ENCODE measurements at regions not wholly inside any gene's neighbourhood (a gene's known extent, or its start where the extent isn't known, plus 50 kb on each side); places are given as distances from the start of the nearest gene placed in this dataset.

DNA sequence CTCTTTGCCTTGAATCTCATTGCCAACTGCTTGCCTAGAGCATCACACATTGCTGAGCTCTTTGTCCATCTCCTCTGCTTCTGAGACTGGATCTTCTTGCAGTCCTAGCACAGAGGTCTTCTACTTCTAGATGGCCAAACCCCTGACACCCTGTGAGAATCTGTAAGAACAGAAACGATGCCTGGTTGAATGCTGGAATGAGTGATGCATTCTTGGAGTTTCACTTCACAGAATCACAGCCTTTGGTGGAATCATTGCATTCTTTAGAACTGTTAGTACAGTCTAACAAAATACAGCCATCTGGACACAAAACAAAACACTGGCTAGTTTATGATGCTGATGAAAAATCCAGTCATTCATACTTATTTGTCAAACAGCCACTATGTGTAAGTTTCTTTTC is 141.7 kb upstream of the ITGB1 start:
- TF ChIP-seq TAF1 (IDR thresholded peaks at IDR 0.05; ENCODE audit: borderline replicate concordance, insufficient read depth, low read length) (no peak), POLR2AphosphoS5 (IDR thresholded peaks at IDR 0.05; ENCODE audit: low read depth, low read length) (no peak), SIN3A (IDR thresholded peaks at IDR 0.05; ENCODE audit: borderline replicate concordance, insufficient read depth, low read length) (no peak), FOXP2 (optimal IDR thresholded peaks at IDR 0.05; ENCODE audit: borderline replicate concordance, extremely low read depth, extremely low read length, insufficient read depth) (no peak)
- TF ChIP-seq, protein P1, sequence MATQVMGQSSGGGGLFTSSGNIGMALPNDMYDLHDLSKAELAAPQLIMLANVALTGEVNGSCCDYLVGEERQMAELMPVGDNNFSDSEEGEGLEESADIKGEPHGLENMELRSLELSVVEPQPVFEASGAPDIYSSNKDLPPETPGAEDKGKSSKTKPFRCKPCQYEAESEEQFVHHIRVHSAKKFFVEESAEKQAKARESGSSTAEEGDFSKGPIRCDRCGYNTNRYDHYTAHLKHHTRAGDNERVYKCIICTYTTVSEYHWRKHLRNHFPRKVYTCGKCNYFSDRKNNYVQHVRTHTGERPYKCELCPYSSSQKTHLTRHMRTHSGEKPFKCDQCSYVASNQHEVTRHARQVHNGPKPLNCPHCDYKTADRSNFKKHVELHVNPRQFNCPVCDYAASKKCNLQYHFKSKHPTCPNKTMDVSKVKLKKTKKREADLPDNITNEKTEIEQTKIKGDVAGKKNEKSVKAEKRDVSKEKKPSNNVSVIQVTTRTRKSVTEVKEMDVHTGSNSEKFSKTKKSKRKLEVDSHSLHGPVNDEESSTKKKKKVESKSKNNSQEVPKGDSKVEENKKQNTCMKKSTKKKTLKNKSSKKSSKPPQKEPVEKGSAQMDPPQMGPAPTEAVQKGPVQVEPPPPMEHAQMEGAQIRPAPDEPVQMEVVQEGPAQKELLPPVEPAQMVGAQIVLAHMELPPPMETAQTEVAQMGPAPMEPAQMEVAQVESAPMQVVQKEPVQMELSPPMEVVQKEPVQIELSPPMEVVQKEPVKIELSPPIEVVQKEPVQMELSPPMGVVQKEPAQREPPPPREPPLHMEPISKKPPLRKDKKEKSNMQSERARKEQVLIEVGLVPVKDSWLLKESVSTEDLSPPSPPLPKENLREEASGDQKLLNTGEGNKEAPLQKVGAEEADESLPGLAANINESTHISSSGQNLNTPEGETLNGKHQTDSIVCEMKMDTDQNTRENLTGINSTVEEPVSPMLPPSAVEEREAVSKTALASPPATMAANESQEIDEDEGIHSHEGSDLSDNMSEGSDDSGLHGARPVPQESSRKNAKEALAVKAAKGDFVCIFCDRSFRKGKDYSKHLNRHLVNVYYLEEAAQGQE (IDR thresholded peaks at IDR 0.05; ENCODE audit: insufficient read depth in 1 of 2, low read depth in 2 of 2, low read length in 2 of 2) = no peak
